ENCODE measurements at regions not wholly inside any gene's neighbourhood (a gene's known extent, or its start where the extent isn't known, plus 50 kb on each side); places are given as distances from the start of the nearest gene placed in this dataset.

DNA sequence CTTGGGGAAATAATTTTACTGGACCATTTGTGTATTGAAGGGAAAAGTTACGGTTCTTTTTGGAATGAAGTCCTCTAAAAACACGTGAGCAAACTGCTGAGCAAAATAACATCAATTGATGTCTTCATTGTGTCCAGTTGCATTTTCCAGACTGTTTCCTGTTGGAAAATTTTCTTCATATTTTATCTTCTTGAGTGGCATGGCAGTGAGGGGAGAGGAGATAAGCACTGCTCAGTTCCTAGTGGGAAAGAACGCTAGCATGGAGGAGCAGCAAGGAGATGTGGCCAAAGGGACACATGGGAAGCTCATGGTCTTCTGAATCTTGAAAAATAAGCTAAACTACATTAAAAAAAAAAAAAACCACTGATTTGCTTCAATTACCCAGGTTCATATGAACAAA lies 776.0 kb downstream of the TFAP2A start:
- Histone ChIP-seq H3K4me3 (ENCODE audit: insufficient read depth, low read depth, low read length) (no peak overlapping the region), H3K27ac (ENCODE audit: low read depth, low read length) (no peak overlapping the region), H3K9ac (ENCODE audit: low read length) (no peak overlapping the region), H3K27me3 (ENCODE audit: insufficient read depth, low read length) (no peaks in the 10 kb centered on the region), H3K79me2 (ENCODE audit: insufficient read depth, low read length) (no peaks in the 10 kb centered on the region), H2AFZ (ENCODE audit: low read depth, low read length) (no peak overlapping the region), H3K4me2 (ENCODE audit: low read length) (no peak overlapping the region), H4K20me1 (ENCODE audit: insufficient read depth, low read length) (no peaks in the 10 kb centered on the region), H3K9me3 (ENCODE audit: insufficient read depth, low read depth, low read length) (no peaks in the 10 kb centered on the region), H3K36me3 (ENCODE audit: insufficient read depth, low read length) (no peaks in the 10 kb centered on the region), H3K4me1 (ENCODE audit: insufficient read depth, low read length) (no peaks in the 10 kb centered on the region)
- TF ChIP-seq, protein P1, sequence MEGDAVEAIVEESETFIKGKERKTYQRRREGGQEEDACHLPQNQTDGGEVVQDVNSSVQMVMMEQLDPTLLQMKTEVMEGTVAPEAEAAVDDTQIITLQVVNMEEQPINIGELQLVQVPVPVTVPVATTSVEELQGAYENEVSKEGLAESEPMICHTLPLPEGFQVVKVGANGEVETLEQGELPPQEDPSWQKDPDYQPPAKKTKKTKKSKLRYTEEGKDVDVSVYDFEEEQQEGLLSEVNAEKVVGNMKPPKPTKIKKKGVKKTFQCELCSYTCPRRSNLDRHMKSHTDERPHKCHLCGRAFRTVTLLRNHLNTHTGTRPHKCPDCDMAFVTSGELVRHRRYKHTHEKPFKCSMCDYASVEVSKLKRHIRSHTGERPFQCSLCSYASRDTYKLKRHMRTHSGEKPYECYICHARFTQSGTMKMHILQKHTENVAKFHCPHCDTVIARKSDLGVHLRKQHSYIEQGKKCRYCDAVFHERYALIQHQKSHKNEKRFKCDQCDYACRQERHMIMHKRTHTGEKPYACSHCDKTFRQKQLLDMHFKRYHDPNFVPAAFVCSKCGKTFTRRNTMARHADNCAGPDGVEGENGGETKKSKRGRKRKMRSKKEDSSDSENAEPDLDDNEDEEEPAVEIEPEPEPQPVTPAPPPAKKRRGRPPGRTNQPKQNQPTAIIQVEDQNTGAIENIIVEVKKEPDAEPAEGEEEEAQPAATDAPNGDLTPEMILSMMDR (IDR thresholded peaks at IDR 0.05; ENCODE audit: insufficient read depth, low read depth, low read length) = no peak
- TF ChIP-seq EZH2 (IDR thresholded peaks at IDR 0.05; ENCODE audit: insufficient read depth, low read length) = no peak
- no peak for DNase-seq (ENCODE audit: low read depth)
- Mint-ChIP-seq H3K27me3 (ENCODE audit: low read depth, unreplicated experiment) (no peaks in the 10 kb centered on the region), H3K36me3 (ENCODE audit: low read depth, unreplicated experiment) (no peaks in the 10 kb centered on the region), H3K27ac (ENCODE audit: unreplicated experiment) (no peak overlapping the region), H3K9me3 (ENCODE audit: unreplicated experiment) (no peaks in the 10 kb centered on the region), H3K4me1 (ENCODE audit: low read depth, unreplicated experiment) (no peaks in the 10 kb centered on the region), H3K4me3 (ENCODE audit: unreplicated experiment) (no peak overlapping the region)
- no peak for FAIRE-seq

DNA sequence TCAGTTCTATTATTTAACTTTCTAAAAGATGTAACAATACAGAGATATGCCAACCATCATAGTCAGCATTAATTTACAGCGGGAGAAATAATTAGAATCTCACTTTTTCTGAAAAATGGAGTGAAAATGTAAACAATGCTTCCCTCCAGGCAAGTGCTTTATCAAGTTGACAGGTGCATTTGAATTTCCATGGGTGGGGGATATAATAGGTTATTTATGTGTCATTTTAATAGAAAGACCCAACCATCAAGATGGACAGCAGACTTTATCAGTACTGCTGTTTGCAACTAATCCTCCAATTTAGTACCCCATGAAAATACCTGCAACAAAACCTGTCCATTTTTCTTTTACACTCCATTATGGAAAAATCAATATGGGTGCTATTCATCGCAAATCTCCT lies 780.1 kb downstream of the TFAP2A start:
- peaks cover 4% of the 10 kb centered on the region for H3K9me3 ChIP-seq (ENCODE audit: insufficient read depth, low read depth, low read length)
- Mint-ChIP-seq H3K4me3 (ENCODE audit: unreplicated experiment) (no peak overlapping the region), H3K27me3 (ENCODE audit: low read depth, unreplicated experiment) (no peaks in the 10 kb centered on the region), H3K36me3 (ENCODE audit: low read depth, unreplicated experiment) (no peaks in the 10 kb centered on the region), H3K9me3 (ENCODE audit: unreplicated experiment) (peaks cover 4% of the 10 kb centered on the region), H3K27ac (ENCODE audit: unreplicated experiment) (no peak overlapping the region), H3K4me1 (ENCODE audit: low read depth, unreplicated experiment) (no peaks in the 10 kb centered on the region)
- DNase-seq (ENCODE audit: low read depth) (no peak), FAIRE-seq (no peak)
- no peak overlapping the region for H3K4me2 ChIP-seq (ENCODE audit: low read length)
- H3K4me3 ChIP-seq (ENCODE audit: insufficient read depth, low read depth, low read length) = no peak overlapping the region
- H3K27ac ChIP-seq (ENCODE audit: low read depth, low read length) = no peak overlapping the region
- no peaks in the 10 kb centered on the region for H3K36me3 ChIP-seq (ENCODE audit: insufficient read depth, low read length)
- H3K79me2 ChIP-seq (ENCODE audit: insufficient read depth, low read length) = no peaks in the 10 kb centered on the region
- no peaks in the 10 kb centered on the region for H3K27me3 ChIP-seq (ENCODE audit: insufficient read depth, low read length)
- TF ChIP-seq EZH2 (IDR thresholded peaks at IDR 0.05; ENCODE audit: insufficient read depth, low read length) = no peak
- TF ChIP-seq, protein P1 (IDR thresholded peaks at IDR 0.05; ENCODE audit: insufficient read depth, low read depth, low read length) = no peak
- H3K9ac ChIP-seq (ENCODE audit: low read length) = no peak overlapping the region
- H4K20me1 ChIP-seq (ENCODE audit: insufficient read depth, low read length) = no peaks in the 10 kb centered on the region
- H3K4me1 ChIP-seq (ENCODE audit: insufficient read depth, low read length) = no peaks in the 10 kb centered on the region
- no peak overlapping the region for H2AFZ ChIP-seq (ENCODE audit: low read depth, low read length)

DNA sequence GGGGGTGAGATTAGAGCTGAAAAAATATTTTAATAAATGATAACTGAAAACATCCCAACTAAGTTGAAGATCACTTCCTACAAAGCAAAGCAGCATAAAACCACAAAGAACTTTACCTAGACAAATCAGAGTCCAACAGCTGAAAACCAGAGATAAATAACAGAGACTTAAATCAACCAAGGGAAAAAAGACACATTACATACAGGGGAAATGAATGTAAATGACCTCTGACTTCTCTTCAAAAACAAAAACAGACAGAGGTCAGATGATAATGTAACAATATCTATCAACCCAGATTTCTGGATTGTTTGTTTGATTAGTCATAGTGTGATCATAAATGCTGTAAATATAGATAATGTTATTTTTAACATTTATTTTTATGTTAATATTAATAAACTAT lies 782.8 kb downstream of the TFAP2A start:
- Histone ChIP-seq H3K4me3 (ENCODE audit: insufficient read depth, low read depth, low read length) (no peak overlapping the region), H4K20me1 (ENCODE audit: insufficient read depth, low read length) (no peaks in the 10 kb centered on the region), H3K4me2 (ENCODE audit: low read length) (no peak overlapping the region), H3K27ac (ENCODE audit: low read depth, low read length) (no peak overlapping the region), H3K4me1 (ENCODE audit: insufficient read depth, low read length) (no peaks in the 10 kb centered on the region), H2AFZ (ENCODE audit: low read depth, low read length) (no peak overlapping the region), H3K79me2 (ENCODE audit: insufficient read depth, low read length) (no peaks in the 10 kb centered on the region), H3K27me3 (ENCODE audit: insufficient read depth, low read length) (no peaks in the 10 kb centered on the region), H3K9ac (ENCODE audit: low read length) (no peak overlapping the region), H3K36me3 (ENCODE audit: insufficient read depth, low read length) (no peaks in the 10 kb centered on the region), H3K9me3 (ENCODE audit: insufficient read depth, low read depth, low read length) (peaks cover 4% of the 10 kb centered on the region)
- FAIRE-seq = no peak
- H3K4me1 Mint-ChIP-seq (ENCODE audit: low read depth, unreplicated experiment) = no peaks in the 10 kb centered on the region
- TF ChIP-seq, protein P1 (IDR thresholded peaks at IDR 0.05; ENCODE audit: insufficient read depth, low read depth, low read length) = no peak
- TF ChIP-seq EZH2 (IDR thresholded peaks at IDR 0.05; ENCODE audit: insufficient read depth, low read length) = no peak
- H3K4me3 Mint-ChIP-seq (ENCODE audit: unreplicated experiment) = no peak overlapping the region
- H3K36me3 Mint-ChIP-seq (ENCODE audit: low read depth, unreplicated experiment) = no peaks in the 10 kb centered on the region
- no peak overlapping the region for H3K27ac Mint-ChIP-seq (ENCODE audit: unreplicated experiment)
- DNase-seq (ENCODE audit: low read depth) = no peak
- peaks cover 7% of the 10 kb centered on the region for H3K9me3 Mint-ChIP-seq (ENCODE audit: unreplicated experiment)
- no peaks in the 10 kb centered on the region for H3K27me3 Mint-ChIP-seq (ENCODE audit: low read depth, unreplicated experiment)
